ENCODE measurements at regions not wholly inside any gene's neighbourhood (a gene's known extent, or its start where the extent isn't known, plus 50 kb on each side); places are given as distances from the start of the nearest gene placed in this dataset.

GRCh38 chr3:168738527-168739325, 643.0 kb upstream of the GOLIM4 start:
- Histone ChIP-seq H3K9me3 (ENCODE audit: insufficient read depth, low read depth, low read length) (no peaks in the 10 kb centered on the region), H3K4me2 (ENCODE audit: low read length) (no peak overlapping the region)
- peaks cover 4% of the 10 kb centered on the region for H3K9me3 Mint-ChIP-seq (ENCODE audit: unreplicated experiment)

GRCh38 chr3:168736202-168736601, 640.5 kb upstream of the GOLIM4 start:
- no peaks in the 10 kb centered on the region for H3K27me3 Mint-ChIP-seq (ENCODE audit: low read depth, unreplicated experiment)
- Histone ChIP-seq H3K9ac (ENCODE audit: low read length) (no peak overlapping the region), H2AFZ (ENCODE audit: low read depth, low read length) (no peak overlapping the region), H3K4me3 (ENCODE audit: insufficient read depth, low read depth, low read length) (no peak overlapping the region), H3K4me2 (ENCODE audit: low read length) (no peak overlapping the region), H3K9me3 (ENCODE audit: insufficient read depth, low read depth, low read length) (no peaks in the 10 kb centered on the region), H3K36me3 (ENCODE audit: insufficient read depth, low read length) (no peaks in the 10 kb centered on the region), H3K4me1 (ENCODE audit: insufficient read depth, low read length) (no peaks in the 10 kb centered on the region), H3K27ac (ENCODE audit: low read depth, low read length) (no peak overlapping the region), H4K20me1 (ENCODE audit: insufficient read depth, low read length) (no peaks in the 10 kb centered on the region), H3K27me3 (ENCODE audit: insufficient read depth, low read length) (no peaks in the 10 kb centered on the region), H3K79me2 (ENCODE audit: insufficient read depth, low read length) (no peaks in the 10 kb centered on the region)
- no peaks in the 10 kb centered on the region for H3K36me3 Mint-ChIP-seq (ENCODE audit: low read depth, unreplicated experiment)
- no peak for TF ChIP-seq CTCF (IDR thresholded peaks at IDR 0.05; ENCODE audit: insufficient read depth, low read depth, low read length)
- H3K9me3 Mint-ChIP-seq (ENCODE audit: unreplicated experiment): peaks cover 4% of the 10 kb centered on the region
- no peaks in the 10 kb centered on the region for H3K4me1 Mint-ChIP-seq (ENCODE audit: low read depth, unreplicated experiment)
- DNase-seq (ENCODE audit: low read depth): no peak
- no peak overlapping the region for H3K27ac Mint-ChIP-seq (ENCODE audit: unreplicated experiment)
- no peak for FAIRE-seq
- no peak overlapping the region for H3K4me3 Mint-ChIP-seq (ENCODE audit: unreplicated experiment)

More at GRCh38 chr3:168738527-168739325, 643.0 kb upstream of the GOLIM4 start:
- Histone ChIP-seq H2AFZ (ENCODE audit: low read depth, low read length) (no peak overlapping the region), H3K9ac (ENCODE audit: low read length) (no peak overlapping the region), H3K79me2 (ENCODE audit: insufficient read depth, low read length) (no peaks in the 10 kb centered on the region), H3K36me3 (ENCODE audit: insufficient read depth, low read length) (no peaks in the 10 kb centered on the region), H3K4me3 (ENCODE audit: insufficient read depth, low read depth, low read length) (no peak overlapping the region), H3K4me1 (ENCODE audit: insufficient read depth, low read length) (no peaks in the 10 kb centered on the region), H4K20me1 (ENCODE audit: insufficient read depth, low read length) (no peaks in the 10 kb centered on the region), H3K27me3 (ENCODE audit: insufficient read depth, low read length) (no peaks in the 10 kb centered on the region), H3K27ac (ENCODE audit: low read depth, low read length) (no peak overlapping the region)
- DNase-seq (ENCODE audit: low read depth) (no peak), FAIRE-seq (no peak)
- H3K4me1 Mint-ChIP-seq (ENCODE audit: low read depth, unreplicated experiment): no peaks in the 10 kb centered on the region
- H3K36me3 Mint-ChIP-seq (ENCODE audit: low read depth, unreplicated experiment): no peaks in the 10 kb centered on the region
- H3K27ac Mint-ChIP-seq (ENCODE audit: unreplicated experiment): no peak overlapping the region
- H3K4me3 Mint-ChIP-seq (ENCODE audit: unreplicated experiment): no peak overlapping the region
- no peaks in the 10 kb centered on the region for H3K27me3 Mint-ChIP-seq (ENCODE audit: low read depth, unreplicated experiment)
- TF ChIP-seq EZH2 (IDR thresholded peaks at IDR 0.05; ENCODE audit: insufficient read depth, low read length): no peak

GRCh38 chr3:168730073-168730472, 634.3 kb upstream of the GOLIM4 start:
- no peaks in the 10 kb centered on the region for H3K9me3 ChIP-seq (ENCODE audit: insufficient read depth, low read depth, low read length)
- FAIRE-seq (no peak), DNase-seq (ENCODE audit: low read depth) (no peak)
- no peaks in the 10 kb centered on the region for H3K79me2 ChIP-seq (ENCODE audit: insufficient read depth, low read length)
- no peaks in the 10 kb centered on the region for H3K36me3 ChIP-seq (ENCODE audit: insufficient read depth, low read length)
- H3K4me3 ChIP-seq (ENCODE audit: insufficient read depth, low read depth, low read length): no peak overlapping the region
- Mint-ChIP-seq H3K27ac (ENCODE audit: unreplicated experiment) (no peak overlapping the region), H3K9me3 (ENCODE audit: unreplicated experiment) (peaks cover 4% of the 10 kb centered on the region), H3K27me3 (ENCODE audit: low read depth, unreplicated experiment) (no peaks in the 10 kb centered on the region), H3K36me3 (ENCODE audit: low read depth, unreplicated experiment) (no peaks in the 10 kb centered on the region), H3K4me3 (ENCODE audit: unreplicated experiment) (no peak overlapping the region), H3K4me1 (ENCODE audit: low read depth, unreplicated experiment) (no peaks in the 10 kb centered on the region)
- no peak overlapping the region for H3K9ac ChIP-seq (ENCODE audit: low read length)
- no peaks in the 10 kb centered on the region for H4K20me1 ChIP-seq (ENCODE audit: insufficient read depth, low read length)
- no peak overlapping the region for H3K4me2 ChIP-seq (ENCODE audit: low read length)
- no peak overlapping the region for H3K27ac ChIP-seq (ENCODE audit: low read depth, low read length)
- no peaks in the 10 kb centered on the region for H3K4me1 ChIP-seq (ENCODE audit: insufficient read depth, low read length)
- H2AFZ ChIP-seq (ENCODE audit: low read depth, low read length): no peak overlapping the region
- no peaks in the 10 kb centered on the region for H3K27me3 ChIP-seq (ENCODE audit: insufficient read depth, low read length)
- TF ChIP-seq CTCF (IDR thresholded peaks at IDR 0.05; ENCODE audit: insufficient read depth, low read depth, low read length): no peak
- no peak for TF ChIP-seq EZH2 (IDR thresholded peaks at IDR 0.05; ENCODE audit: insufficient read depth, low read length)
